ENCODE measurements at regions not wholly inside any gene's neighbourhood (a gene's known extent, or its start where the extent isn't known, plus 50 kb on each side); places are given as distances from the start of the nearest gene placed in this dataset.

DNA sequence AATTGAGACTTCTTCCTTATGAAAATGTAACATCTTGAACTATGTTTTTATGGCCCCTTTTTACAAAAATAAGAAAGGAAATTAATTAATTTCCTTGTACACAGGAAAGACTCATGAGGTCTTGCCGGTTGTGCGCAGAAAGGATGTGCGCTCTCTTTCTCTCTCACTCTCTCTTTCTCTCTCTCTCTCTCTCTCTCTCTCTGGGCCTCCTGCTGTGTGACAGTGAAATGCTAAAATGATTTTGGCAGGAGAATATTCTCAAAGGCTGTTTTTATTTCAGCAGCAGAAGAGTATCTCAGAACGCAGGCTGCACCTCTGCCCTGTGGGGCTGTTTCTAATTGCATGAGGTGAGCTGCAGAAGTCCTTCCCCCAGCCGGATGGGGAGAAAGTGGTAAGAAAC, 349.0 kb downstream of the MID1IP1 start:
- no peak for FAIRE-seq

- no peak for FAIRE-seq
These were observed 349.4 kb downstream of the MID1IP1 start for GRCh38 chrX:39150621-39151020.

- no peak for FAIRE-seq
These were observed 350.9 kb downstream of the MID1IP1 start for GRCh38 chrX:39152106-39152649.

GRCh38 chrX:39156051-39156450, 354.8 kb downstream of the MID1IP1 start:
- no peak for FAIRE-seq

GRCh38 chrX:39157006-39157405, 355.7 kb downstream of the MID1IP1 start:
- peak; percentile 28 for FAIRE-seq

- FAIRE-seq = no peak
These were observed 356.5 kb downstream of the MID1IP1 start for GRCh38 chrX:39157796-39158195.

GRCh38 chrX:39158801-39159657, 357.8 kb downstream of the MID1IP1 start:
- no peak for FAIRE-seq

DNA sequence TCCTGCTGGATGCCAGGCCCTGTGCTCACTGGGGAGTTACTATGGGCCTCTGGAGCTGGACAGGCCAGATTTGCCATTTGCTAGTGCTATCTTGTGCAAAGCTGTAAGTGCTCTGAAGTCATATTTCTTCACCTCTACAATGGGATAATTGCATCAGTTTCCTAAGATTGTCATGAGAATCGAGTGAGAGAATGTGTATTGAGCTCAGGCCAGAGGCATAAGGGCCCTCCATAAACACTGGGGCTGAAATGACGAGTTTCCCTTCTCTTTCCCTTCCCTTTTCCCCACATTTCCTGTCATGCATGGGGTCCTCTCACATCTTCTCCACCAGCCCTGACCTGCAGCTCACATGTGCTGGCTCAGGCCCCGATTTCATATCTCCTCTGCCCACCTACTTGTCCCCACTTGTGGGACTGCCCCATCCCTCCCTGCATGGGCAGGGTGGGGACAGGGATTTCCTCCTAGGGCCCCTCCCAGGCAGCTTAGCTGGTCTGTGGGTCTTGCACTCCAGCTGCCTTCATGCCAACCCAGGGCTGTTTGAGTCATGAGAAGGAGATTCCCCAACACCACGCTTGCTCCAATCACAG, 358.8 kb downstream of the MID1IP1 start:
- FAIRE-seq = no peak

- no peak for FAIRE-seq
These were observed 360.5 kb downstream of the MID1IP1 start for GRCh38 chrX:39161611-39162255.

DNA sequence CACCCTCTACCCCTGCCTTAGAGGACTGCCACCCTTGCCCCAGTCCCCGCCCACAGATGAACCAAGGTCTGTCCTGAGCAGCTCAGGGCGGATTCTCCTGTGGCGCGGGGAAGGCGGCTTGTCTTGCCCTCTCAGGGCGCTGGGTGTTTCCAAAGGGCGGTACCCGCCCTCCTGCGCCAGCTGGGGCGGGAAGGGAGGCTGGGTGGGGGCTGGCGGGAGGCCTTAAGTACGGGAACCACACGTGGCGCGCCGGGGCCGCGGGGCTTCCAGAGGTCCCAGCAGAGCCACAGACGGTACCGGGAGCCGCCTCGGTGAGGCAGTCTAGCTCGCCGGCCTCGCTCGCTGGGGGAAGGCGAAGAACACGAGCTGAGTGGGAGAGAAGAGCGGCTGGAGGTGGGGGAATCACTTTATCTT, 361.1 kb downstream of the MID1IP1 start:
- no peak for FAIRE-seq

- no peak for FAIRE-seq
These were observed 362.4 kb downstream of the MID1IP1 start for GRCh38 chrX:39163581-39164126.

GRCh38 chrX:39164212-39164611, 363.0 kb downstream of the MID1IP1 start:
- FAIRE-seq = no peak

GRCh38 chrX:39165185-39165584, 363.9 kb downstream of the MID1IP1 start:
- FAIRE-seq = no peak

- FAIRE-seq = no peak
These were observed 364.5 kb downstream of the MID1IP1 start for GRCh38 chrX:39165773-39166172.

GRCh38 chrX:39167791-39168190, 366.5 kb downstream of the MID1IP1 start:
- no peak for FAIRE-seq

- no peak for FAIRE-seq
These were observed 367.4 kb downstream of the MID1IP1 start for GRCh38 chrX:39168609-39169008.

- FAIRE-seq = no peak
These were observed 368.7 kb downstream of the MID1IP1 start for GRCh38 chrX:39169976-39170375.

DNA sequence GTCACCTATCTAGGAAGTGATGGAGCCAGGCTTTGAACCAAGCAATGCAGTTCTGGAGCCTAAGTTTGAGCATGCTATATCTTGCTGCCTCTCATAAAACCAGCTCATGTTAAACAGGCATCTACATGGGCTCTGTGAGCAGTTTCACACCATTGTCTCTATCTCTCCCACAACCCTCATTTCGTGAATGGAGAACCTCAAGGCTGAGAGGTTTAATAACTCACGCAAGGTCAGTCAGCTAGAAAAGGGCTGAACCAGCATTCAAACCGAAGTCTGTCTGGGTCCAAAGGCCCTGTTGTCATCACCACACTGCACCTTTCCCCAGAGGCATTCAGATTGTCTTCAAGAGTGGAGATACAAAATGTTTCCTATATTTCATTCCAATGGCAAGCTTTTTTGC, 369.2 kb downstream of the MID1IP1 start:
- no peak for FAIRE-seq

DNA sequence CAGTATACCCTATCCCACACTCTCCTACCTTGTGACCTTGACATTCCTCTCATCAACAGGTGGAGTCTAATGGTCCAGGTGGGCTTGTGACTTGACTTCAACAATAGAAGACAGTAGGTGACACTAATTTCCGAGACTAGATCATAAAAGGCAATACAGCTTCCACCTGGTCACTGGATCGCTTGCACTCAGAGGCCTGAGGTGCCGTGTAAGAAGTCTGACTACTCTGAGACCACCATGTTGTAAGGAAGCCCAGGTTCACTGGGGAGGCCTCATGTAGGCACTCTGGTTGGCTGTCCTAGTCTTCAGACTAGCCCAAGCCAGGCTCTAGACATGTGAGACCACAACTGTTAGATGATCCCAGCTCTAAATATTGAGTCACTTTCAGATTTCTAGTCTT, 370.4 kb downstream of the MID1IP1 start:
- FAIRE-seq = no peak

- FAIRE-seq = no peak
These were observed 373.0 kb downstream of the MID1IP1 start for GRCh38 chrX:39174241-39174771.

- peak; percentile 93 for FAIRE-seq
These were observed 373.6 kb downstream of the MID1IP1 start for GRCh38 chrX:39174772-39175417.

DNA sequence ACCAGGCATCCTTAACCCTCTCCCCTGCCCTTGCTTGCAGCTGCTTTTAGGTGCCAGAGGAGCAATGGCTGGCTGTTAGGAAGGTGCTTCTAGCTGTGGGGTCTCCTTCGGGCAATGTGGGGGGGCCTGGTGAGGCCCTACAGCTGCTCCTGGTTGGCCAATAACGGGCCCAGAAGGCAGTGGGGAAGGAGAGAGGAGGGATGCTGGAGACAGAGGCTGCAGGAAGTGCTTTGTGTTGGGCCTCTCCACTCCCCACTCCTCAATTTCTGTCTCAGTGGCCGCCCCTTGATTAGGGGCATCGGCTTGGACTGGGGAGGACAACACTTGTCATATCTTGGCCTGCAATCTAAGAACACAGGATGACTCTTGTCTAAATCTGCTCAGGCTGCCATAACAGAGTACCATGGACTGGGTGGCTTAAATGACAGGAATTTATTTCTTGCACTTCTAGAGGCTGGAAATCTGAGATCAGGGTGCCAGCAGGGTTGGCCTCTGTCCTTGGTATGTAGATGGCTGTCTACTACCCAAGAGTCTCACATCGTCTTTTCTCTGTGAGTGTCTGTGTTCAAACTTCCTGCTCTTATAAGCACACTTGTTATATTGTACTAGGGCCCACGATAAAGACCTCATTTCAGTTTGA, 374.3 kb downstream of the MID1IP1 start:
- FAIRE-seq = no peak
